NCI-H2227 (cell line): ENCODE measurements at regions not wholly inside any gene's neighbourhood (a gene's known extent, or its start where the extent isn't known, plus 50 kb on each side); places are given as distances from the start of the nearest gene placed in this dataset.
"Not testable (repeated sequence)": the region's sequence is repeated elsewhere in the genome, so short reads cannot be mapped to it uniquely, and the experiment has no call there.

ENCODE experiments used
- DNase-seq: peaks from one replicate; lab custom pipeline; 2025; ENCODE audit not compliant: unreplicated experiment; lab: John Stamatoyannopoulos, UW

- no peak for DNase-seq
Observed at GRCh38 chrX:112368371-112368770, 285.8 kb upstream of the TRPC5 start.

- no peak for DNase-seq
Observed at GRCh38 chrX:112367065-112367464, 284.5 kb upstream of the TRPC5 start.

GRCh38 chrX:112359906-112360305, 277.3 kb upstream of the TRPC5 start:
- DNase-seq: no peak

GRCh38 chrX:112355931-112356330, 273.4 kb upstream of the TRPC5 start:
- DNase-seq: no peak

- DNase-seq: no peak
Observed at GRCh38 chrX:112341598-112341997, 259.0 kb upstream of the TRPC5 start.

GRCh38 chrX:112313201-112313600, 230.6 kb upstream of the TRPC5 start:
- DNase-seq: no peak

GRCh38 chrX:112306027-112306426, 223.5 kb upstream of the TRPC5 start:
- DNase-seq: no peak

- no peak for DNase-seq
Observed at GRCh38 chrX:112279940-112280339, 197.4 kb upstream of the TRPC5 start.

GRCh38 chrX:112270991-112271390, 188.4 kb upstream of the TRPC5 start:
- no peak for DNase-seq

- DNase-seq: no peak
Observed at GRCh38 chrX:112266136-112266535, 183.6 kb upstream of the TRPC5 start.

- no peak for DNase-seq
Observed at GRCh38 chrX:112259375-112259774, 176.8 kb upstream of the TRPC5 start.

GRCh38 chrX:112254896-112255295, 172.3 kb upstream of the TRPC5 start:
- DNase-seq: no peak

- no peak for DNase-seq
Observed at GRCh38 chrX:112247714-112248113, 165.1 kb upstream of the TRPC5 start.

- DNase-seq: no peak
Observed at GRCh38 chrX:112235547-112235946, 153.0 kb upstream of the TRPC5 start.

- no peak for DNase-seq
Observed at GRCh38 chrX:112233164-112233563, 150.6 kb upstream of the TRPC5 start.

GRCh38 chrX:112226795-112227194, 144.2 kb upstream of the TRPC5 start:
- not testable (repeated sequence) for DNase-seq

- DNase-seq: no peak
Observed at GRCh38 chrX:112223391-112223790, 140.8 kb upstream of the TRPC5 start.

GRCh38 chrX:112218388-112218787, 135.8 kb upstream of the TRPC5 start:
- DNase-seq: no peak

- no peak for DNase-seq
Observed at GRCh38 chrX:112211459-112211858, 128.9 kb upstream of the TRPC5 start.

GRCh38 chrX:112197840-112198239, 115.3 kb upstream of the TRPC5 start:
- DNase-seq: no peak

GRCh38 chrX:112190646-112191045, 108.1 kb upstream of the TRPC5 start:
- DNase-seq: no peak

- DNase-seq: not testable (repeated sequence)
Observed at GRCh38 chrX:112181361-112181760, 98.8 kb upstream of the TRPC5 start.

GRCh38 chrX:112164420-112164819, 81.8 kb upstream of the TRPC5 start:
- no peak for DNase-seq

- no peak for DNase-seq
Observed at GRCh38 chrX:112163906-112164305, 81.3 kb upstream of the TRPC5 start.
